ENCODE measurements at regions not wholly inside any gene's neighbourhood (a gene's known extent, or its start where the extent isn't known, plus 50 kb on each side); places are given as distances from the start of the nearest gene placed in this dataset.

- no peak overlapping the region for H3K27ac ChIP-seq
- no peaks in the 10 kb centered on the region for H3K36me3 ChIP-seq (ENCODE audit: insufficient read depth)
- H4K20me1 ChIP-seq (ENCODE audit: insufficient read depth) = no peaks in the 10 kb centered on the region
- TF ChIP-seq CTCF (conservative IDR thresholded peaks at IDR 0.05; ENCODE audit: low read depth, low read length) = no peak
- no peak overlapping the region for H3K4me3 ChIP-seq (IDR thresholded peaks at IDR 0.05; ENCODE audit: insufficient read depth, low read depth, low read length)
- no peak overlapping the region for H3K9ac ChIP-seq
- no peaks in the 10 kb centered on the region for H3K4me1 ChIP-seq (ENCODE audit: low read depth, poor library complexity, severe bottlenecking)
- no peaks in the 10 kb centered on the region for H3K79me2 ChIP-seq (ENCODE audit: insufficient read depth, low read depth)
- H2AFZ ChIP-seq (ENCODE audit: low read depth) = no peak overlapping the region
- no peaks in the 10 kb centered on the region for H3K27me3 ChIP-seq (ENCODE audit: insufficient read depth, low read depth)
- no peak overlapping the region for H3K4me2 ChIP-seq
Observed at GRCh38 chr1:96962751-96963211, 241.2 kb downstream of the PTBP2 start.

- Histone ChIP-seq H3K79me2 (ENCODE audit: insufficient read depth, low read depth) (no peaks in the 10 kb centered on the region), H4K20me1 (ENCODE audit: insufficient read depth) (no peaks in the 10 kb centered on the region), H2AFZ (ENCODE audit: low read depth) (no peak overlapping the region), H3K27me3 (ENCODE audit: insufficient read depth, low read depth) (no peaks in the 10 kb centered on the region), H3K4me3 (IDR thresholded peaks at IDR 0.05; ENCODE audit: insufficient read depth, low read depth, low read length) (no peak overlapping the region), H3K4me2 (no peak overlapping the region), H3K9ac (no peak overlapping the region), H3K4me1 (ENCODE audit: low read depth, poor library complexity, severe bottlenecking) (no peaks in the 10 kb centered on the region), H3K27ac (no peak overlapping the region), H3K36me3 (ENCODE audit: insufficient read depth) (no peaks in the 10 kb centered on the region)
- no peak for TF ChIP-seq CTCF (conservative IDR thresholded peaks at IDR 0.05; ENCODE audit: low read depth, low read length)
Observed at GRCh38 chr1:96964761-96965160, 243.2 kb downstream of the PTBP2 start.

GRCh38 chr1:96966536-96967138 is 245.1 kb downstream of the PTBP2 start:
- Histone ChIP-seq H3K27me3 (ENCODE audit: insufficient read depth, low read depth) (no peaks in the 10 kb centered on the region), H3K4me3 (IDR thresholded peaks at IDR 0.05; ENCODE audit: insufficient read depth, low read depth, low read length) (no peak overlapping the region), H3K36me3 (ENCODE audit: insufficient read depth) (no peaks in the 10 kb centered on the region), H3K4me2 (no peak overlapping the region), H4K20me1 (ENCODE audit: insufficient read depth) (no peaks in the 10 kb centered on the region), H3K4me1 (ENCODE audit: low read depth, poor library complexity, severe bottlenecking) (peaks cover 6% of the 10 kb centered on the region), H3K79me2 (ENCODE audit: insufficient read depth, low read depth) (no peaks in the 10 kb centered on the region), H3K9ac (no peak overlapping the region), H2AFZ (ENCODE audit: low read depth) (no peak overlapping the region), H3K27ac (no peak overlapping the region)
- TF ChIP-seq CTCF (conservative IDR thresholded peaks at IDR 0.05; ENCODE audit: low read depth, low read length) = peak; percentile 75

GRCh38 chr1:96967311-96967710 is 245.7 kb downstream of the PTBP2 start:
- no peak for TF ChIP-seq CTCF (conservative IDR thresholded peaks at IDR 0.05; ENCODE audit: low read depth, low read length)
- H3K4me1 ChIP-seq (ENCODE audit: low read depth, poor library complexity, severe bottlenecking) = peaks cover 12% of the 10 kb centered on the region
- H3K4me3 ChIP-seq (IDR thresholded peaks at IDR 0.05; ENCODE audit: insufficient read depth, low read depth, low read length) = no peak overlapping the region
- H2AFZ ChIP-seq (ENCODE audit: low read depth) = no peak overlapping the region
- H4K20me1 ChIP-seq (ENCODE audit: insufficient read depth) = no peaks in the 10 kb centered on the region
- H3K36me3 ChIP-seq (ENCODE audit: insufficient read depth) = no peaks in the 10 kb centered on the region
- H3K79me2 ChIP-seq (ENCODE audit: insufficient read depth, low read depth) = no peaks in the 10 kb centered on the region
- no peaks in the 10 kb centered on the region for H3K27me3 ChIP-seq (ENCODE audit: insufficient read depth, low read depth)
- no peak overlapping the region for H3K27ac ChIP-seq
- no peak overlapping the region for H3K4me2 ChIP-seq
- H3K9ac ChIP-seq = no peak overlapping the region

Data from KMS-11 (cell line).